HG02885 (cell line): ENCODE measurements at regions not wholly inside any gene's neighbourhood (a gene's known extent, or its start where the extent isn't known, plus 50 kb on each side); places are given as distances from the start of the nearest gene placed in this dataset.
"Not testable (repeated sequence)": the region's sequence is repeated elsewhere in the genome, so short reads cannot be mapped to it uniquely, and the experiment has no call there.

Source experiments
- ATAC-seq: cut with Tn5 transposase; IDR thresholded peaks from one replicate; pipeline ENCODE4 v1.9.1; 2021; ENCODE audit warnings: mild to moderate bottlenecking; ENCODE audit not compliant: unreplicated experiment, poor library complexity

- ATAC-seq, result no peak
These were observed 364.1 kb upstream of the KCNMB2 start for GRCh38 chr3:178172121-178172520.

GRCh38 chr3:178174201-178174915 is 361.9 kb upstream of the KCNMB2 start:
- ATAC-seq, result no peak

GRCh38 chr3:178181088-178181487 is 355.1 kb upstream of the KCNMB2 start:
- no peak for ATAC-seq

- ATAC-seq, result no peak
These were observed 354.5 kb upstream of the KCNMB2 start for GRCh38 chr3:178181784-178182183.

- no peak for ATAC-seq
These were observed 353.9 kb upstream of the KCNMB2 start for GRCh38 chr3:178182337-178182779.

GRCh38 chr3:178184833-178185232 is 351.4 kb upstream of the KCNMB2 start:
- ATAC-seq, result no peak

GRCh38 chr3:178186666-178187065 is 349.6 kb upstream of the KCNMB2 start:
- no peak for ATAC-seq

GRCh38 chr3:178189854-178190253 is 346.4 kb upstream of the KCNMB2 start:
- no peak for ATAC-seq

- no peak for ATAC-seq
These were observed 342.4 kb upstream of the KCNMB2 start for GRCh38 chr3:178193846-178194245.

- ATAC-seq, result no peak
These were observed 341.7 kb upstream of the KCNMB2 start for GRCh38 chr3:178194539-178194938.

GRCh38 chr3:178195824-178196223 is 340.4 kb upstream of the KCNMB2 start:
- ATAC-seq, result peak; percentile 73

GRCh38 chr3:178198329-178198728 is 337.9 kb upstream of the KCNMB2 start:
- no peak for ATAC-seq

- no peak for ATAC-seq
These were observed 335.9 kb upstream of the KCNMB2 start for GRCh38 chr3:178200316-178200715.

GRCh38 chr3:178201714-178202113 is 334.5 kb upstream of the KCNMB2 start:
- no peak for ATAC-seq

- ATAC-seq, result no peak
These were observed 334.0 kb upstream of the KCNMB2 start for GRCh38 chr3:178202194-178202593.

- no peak for ATAC-seq
These were observed 333.1 kb upstream of the KCNMB2 start for GRCh38 chr3:178203165-178203564.

- no peak for ATAC-seq
These were observed 332.6 kb upstream of the KCNMB2 start for GRCh38 chr3:178203650-178204049.

GRCh38 chr3:178205740-178206139 is 330.5 kb upstream of the KCNMB2 start:
- ATAC-seq, result no peak

GRCh38 chr3:178206521-178206920 is 329.7 kb upstream of the KCNMB2 start:
- no peak for ATAC-seq

- ATAC-seq, result not testable (repeated sequence)
These were observed 329.1 kb upstream of the KCNMB2 start for GRCh38 chr3:178207161-178207560.

- ATAC-seq, result not testable (repeated sequence)
These were observed 328.6 kb upstream of the KCNMB2 start for GRCh38 chr3:178207627-178208026.

- ATAC-seq, result not testable (repeated sequence)
These were observed 327.1 kb upstream of the KCNMB2 start for GRCh38 chr3:178209116-178209515.
